T-helper 2 cell (primary cell): ENCODE measurements at regions not wholly inside any gene's neighbourhood (a gene's known extent, or its start where the extent isn't known, plus 50 kb on each side); places are given as distances from the start of the nearest gene placed in this dataset.

Experiments
- DNase-seq, 5 experiments: peaks; one replicate each; pipeline versions ENCODE4 v3.0.0 to v3.0.0-alpha.2; 2012 to 2022

DNA sequence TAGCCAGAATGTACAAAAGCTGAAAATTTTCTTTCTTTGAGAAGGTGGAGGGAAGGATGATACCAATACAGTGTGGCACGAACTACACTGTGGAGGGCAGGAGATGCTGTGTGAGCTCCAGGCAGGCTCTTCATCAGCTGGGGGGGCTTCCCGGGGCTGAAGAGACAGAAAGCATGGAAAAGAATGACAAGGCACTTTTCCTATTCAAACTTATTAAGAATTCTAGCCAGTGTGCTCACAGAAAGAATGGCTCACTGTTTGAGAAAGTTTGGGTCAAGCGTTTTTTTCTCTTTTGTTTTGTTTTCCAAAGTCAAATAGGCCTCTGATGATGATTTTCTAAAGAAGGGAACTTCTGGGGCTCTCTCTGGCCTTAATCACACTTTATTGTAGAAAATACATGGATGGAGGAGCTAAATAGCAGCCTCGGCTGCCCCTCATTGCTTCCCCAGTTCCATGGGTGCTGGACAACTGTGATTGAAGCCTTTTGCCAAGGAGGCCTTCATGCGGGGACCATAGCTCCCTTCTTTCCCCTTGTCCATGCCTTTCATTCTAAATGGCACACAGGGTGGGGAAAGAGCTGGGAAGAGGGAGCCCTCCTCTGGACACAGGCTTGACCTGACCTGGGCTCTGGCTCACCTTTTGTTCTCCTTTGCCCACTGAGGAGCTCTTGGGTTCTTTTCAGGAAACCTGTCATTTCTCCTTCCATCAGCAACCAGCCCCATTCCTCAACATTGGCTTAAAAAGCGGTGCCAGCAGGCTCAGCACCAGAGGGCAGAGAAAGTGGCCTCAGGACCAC, 130.6 kb downstream of the TDRD15 start:
- no peak for DNase-seq

DNA sequence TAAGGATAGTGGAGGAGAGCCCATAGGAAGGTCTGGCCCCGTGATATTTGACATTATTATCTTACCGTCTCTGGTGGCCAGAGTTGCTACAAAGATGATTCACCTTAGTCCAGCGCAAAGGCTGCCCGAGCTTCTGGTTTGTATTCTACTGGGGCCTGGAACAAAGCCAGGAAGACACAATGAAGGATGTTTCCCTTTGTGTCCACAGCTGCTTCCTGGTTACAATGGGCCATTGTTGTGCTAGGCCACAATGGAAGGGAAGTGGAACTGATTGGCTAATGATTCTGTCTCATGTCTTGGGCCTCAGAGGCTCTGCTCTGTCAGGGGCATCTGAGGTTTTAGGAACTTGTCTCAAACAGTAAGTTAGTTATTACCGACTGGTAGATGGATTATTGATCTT, 132.2 kb downstream of the TDRD15 start:
- no peak for DNase-seq

DNA sequence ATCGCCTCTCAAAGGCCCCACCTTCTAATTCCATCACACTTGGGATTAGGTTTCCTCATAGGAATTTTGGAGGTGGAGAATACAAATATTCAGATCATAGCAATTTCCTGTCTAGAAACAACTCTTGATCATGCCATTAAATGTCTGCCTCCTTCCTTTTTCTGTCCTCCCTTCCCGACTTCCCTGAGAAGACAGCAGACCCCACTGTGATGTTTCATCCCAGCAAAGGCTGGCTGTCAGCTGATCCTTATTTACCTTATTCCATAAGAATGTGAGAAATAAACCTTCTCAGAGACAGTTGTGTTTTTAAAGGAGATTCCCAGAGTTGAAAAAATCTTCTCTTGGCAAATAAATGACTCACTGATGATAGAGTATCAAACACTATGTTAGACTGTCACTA, 133.9 kb downstream of the TDRD15 start:
- no peak for DNase-seq

DNA sequence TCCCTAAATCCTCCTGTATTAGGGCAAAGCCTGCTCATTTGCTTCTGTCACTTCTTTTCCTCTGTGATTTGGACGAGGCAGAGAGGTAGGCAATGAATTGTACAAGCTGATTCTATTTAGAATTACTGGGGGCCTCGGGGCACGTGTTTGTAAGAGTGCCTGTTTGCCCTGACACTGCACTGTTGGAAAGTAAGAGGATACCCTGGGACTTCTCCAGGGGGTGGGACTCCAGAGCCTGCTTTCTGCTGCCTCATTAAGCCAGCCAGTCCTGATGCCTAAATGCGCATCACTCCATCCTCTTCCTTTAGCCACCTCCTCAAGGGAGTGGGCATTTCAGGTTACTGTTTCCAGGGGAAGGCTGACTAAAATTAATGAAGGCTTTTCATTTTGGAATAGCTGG, 134.3 kb downstream of the TDRD15 start:
- no peak for DNase-seq

DNA sequence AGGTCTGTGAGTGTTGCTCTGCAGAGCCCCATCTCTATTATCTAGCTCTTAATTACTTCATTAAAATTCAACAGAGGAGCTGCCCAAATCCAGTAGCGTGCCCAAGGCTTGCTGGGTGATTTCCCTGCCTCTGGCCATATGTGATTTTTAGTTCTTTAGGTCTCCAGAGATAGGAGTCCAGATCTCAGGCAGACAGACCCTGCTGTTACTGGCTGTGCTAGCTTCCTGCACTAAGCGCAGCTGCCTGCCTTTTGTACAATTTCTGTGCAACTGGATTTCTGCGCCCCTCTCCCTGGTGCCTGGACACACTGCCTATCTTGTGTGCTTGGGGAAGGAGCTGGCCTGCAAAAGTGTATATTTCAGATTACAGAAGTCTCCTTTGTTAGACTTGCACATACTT, 136.5 kb downstream of the TDRD15 start:
- DNase-seq, result no peak

DNA sequence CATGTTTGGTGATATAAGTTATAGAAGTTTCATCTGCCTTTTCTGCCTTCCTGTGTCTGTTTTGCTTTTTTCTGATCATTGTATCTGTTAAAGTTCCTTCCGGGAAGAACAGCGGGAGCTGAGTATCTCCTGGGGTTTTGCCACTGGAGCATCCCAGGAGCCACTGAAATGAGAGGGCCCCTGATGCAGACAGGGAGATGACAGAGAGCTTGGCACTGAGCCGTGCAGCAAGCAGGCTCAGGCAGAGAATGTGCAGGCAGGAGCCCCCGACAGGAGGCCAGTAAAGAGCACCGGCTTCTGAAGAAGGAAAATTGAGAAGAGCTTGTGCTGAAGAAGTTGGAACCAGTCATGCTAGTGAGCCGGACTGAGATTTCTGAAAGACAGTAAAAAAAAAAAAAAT, 137.8 kb downstream of the TDRD15 start:
- DNase-seq, result no peak

DNA sequence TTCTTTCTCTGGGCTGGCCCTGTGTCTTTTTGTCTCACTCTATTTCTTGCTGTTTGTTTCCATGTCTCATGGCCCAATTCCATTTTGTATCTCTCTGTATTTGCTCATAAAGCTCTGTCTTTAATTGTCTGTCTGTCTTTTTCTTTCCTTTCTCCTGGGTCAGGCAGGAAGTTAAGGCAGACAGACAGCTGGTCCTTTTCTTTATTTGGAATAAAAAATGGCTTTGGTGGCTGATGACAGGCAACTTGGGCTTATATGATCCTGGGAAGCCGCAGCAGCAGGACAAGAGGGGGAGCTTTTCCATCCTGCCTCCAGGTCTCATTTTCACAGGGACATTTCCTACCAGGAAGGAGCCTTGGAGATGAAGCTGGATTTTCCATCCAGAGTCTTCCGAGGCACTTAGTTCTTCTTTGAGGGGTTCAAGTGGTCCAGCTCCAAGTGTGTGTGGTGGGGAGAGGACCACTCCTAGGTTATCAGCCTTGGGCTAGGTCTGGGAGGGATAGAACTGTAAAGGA, 138.7 kb downstream of the TDRD15 start:
- DNase-seq, result no peak

DNA sequence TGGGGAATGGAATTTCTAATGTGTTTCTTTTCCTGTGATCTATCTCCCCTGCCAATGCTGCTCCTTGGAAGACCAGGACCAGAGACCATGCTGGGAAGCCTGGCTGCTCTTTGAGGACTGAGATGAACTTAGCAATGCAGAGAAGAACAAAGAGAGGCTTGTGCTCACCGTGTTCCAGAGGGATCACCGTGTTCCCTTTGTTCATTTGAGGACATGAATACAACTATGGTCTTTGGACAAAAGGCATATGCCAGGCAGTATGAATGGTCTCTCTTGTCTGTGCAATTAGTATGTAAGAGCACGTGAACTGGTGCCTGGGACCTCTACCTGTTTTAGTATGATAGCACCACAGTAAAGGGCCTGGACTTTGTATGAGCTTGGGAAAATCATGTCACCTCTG, 139.9 kb downstream of the TDRD15 start:
- DNase-seq, result no peak

DNA sequence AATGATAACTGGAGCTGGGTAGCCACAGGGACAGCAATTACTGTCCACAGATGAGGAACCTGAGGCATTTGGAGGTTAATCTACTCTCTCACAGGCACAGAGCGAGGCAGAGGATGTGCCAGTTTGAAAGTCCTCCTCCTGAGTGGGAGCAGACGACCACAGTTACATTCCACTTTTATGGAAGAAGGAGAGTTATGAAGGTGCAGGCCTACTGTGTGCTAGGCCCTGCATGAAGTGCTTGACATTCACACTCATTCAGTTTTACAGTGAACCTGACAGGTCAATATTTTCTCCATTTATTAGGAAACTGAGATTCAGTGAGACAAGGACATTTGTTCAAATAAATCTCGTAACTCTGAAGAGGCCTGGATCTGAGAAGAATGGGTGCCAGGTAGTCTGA, 142.0 kb downstream of the TDRD15 start:
- no peak for DNase-seq

DNA sequence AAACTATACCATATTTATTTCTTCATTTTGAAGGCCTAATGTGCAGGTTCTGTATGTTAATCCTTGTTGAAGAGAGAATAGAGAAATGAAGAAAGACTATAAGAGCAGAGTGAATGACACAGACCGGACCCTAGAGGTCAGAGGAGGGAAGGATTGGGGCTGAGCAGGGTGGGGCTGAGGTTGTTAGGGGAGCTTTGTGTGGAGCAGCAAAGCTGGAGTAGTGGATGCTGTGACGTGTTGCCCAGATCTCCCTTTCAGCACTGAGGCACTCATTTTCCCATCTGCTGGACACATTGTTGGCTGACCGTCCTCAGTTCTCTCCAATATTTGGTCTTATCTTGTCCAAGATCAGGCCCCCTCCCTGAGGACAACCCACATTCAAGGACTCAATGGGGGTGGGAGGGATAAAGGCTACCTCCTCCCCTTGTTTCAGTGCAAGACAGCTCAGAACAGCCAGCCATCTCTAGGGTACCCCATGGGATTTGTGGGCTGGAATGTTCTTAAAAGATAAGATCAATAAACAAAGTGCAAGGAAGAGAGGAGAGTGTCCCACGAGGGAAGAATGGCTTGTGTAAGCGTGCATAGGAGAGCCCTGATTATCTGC, 143.6 kb downstream of the TDRD15 start:
- DNase-seq, result no peak

DNA sequence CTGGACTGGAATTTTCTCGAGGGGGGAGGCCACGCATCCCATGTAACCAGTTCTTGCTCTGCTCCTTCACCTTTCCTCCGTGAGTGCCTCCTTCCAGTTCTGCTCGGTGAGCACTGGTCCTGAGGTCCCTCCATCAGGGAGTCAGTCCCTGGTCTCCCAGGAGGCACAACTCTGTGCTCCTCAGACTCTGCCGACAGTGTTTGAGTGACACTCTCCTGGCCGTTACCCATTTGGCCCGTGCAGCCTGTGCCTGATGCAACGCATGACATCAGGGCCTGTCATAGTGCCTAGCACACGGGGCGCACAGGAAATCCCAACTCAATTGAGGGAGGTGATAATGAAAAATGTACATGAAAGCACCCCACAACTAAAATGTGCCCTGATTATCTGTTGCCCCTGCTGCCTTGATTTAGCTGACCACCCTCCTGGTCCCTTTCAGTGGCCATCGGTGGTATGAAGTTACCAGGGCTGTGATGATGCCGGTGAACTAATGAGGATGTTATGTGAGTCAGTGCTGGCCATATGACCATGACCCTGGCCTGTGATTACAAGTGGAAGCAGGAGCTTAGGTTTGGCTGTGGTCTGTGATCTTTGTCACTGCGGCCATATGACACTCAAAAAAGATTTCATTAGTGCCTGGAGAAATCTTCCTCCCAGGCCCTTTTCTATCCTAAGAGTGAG, 144.6 kb downstream of the TDRD15 start:
- no peak for DNase-seq

DNA sequence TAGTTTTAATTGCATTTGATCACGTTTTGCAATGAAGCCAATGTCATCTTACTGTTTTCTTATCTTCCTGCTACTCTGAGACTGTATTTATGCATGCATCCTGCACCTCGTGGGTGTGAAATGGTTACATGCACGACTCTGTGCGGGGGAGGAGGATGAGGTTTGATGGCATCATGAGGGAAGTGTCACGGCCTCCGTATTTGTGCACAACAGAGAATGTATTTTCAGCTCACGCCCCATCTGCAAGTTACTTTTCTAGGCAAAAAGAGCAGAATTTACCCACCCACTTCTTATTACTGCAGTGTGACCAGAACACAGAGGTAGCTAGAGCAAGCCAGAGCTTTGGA, 145.1 kb downstream of the TDRD15 start:
- DNase-seq, result no peak

DNA sequence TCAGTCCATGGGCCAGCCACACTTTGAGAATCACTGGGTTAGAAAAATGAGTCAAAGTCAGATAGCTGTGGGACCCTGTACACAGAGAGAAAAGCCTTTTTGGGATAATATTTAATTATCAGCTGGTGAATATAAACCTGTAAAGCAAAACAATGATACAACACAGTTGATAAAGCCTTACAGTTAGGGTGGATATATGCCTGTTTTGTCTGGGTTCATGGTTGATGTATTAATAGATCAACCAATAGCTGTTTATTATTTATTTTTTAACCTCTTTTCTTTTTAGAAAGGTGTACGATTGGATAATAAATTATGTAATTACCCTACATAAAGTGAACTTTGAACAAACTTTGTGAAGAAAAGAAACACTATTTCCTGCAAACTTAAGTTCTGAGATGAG, 145.6 kb downstream of the TDRD15 start:
- no peak for DNase-seq

DNA sequence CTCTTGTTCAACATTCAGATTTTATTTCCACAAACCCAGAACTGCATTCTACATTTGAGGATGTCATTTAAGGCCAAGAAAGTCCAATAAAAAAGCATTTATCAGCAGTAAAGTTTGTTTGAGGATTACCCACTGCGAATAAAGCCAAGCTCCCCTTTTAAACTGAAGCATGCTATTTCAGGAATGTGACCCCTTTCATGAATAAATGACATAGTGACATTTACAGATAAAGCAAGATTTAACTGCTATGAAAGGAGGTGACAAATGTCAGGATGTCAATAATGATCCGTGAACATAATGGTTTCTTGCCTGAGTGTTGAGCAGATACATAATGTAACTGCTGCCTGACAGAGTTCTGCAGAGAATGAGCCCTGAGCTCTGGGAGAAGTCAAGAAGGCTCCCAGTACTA, 146.3 kb downstream of the TDRD15 start:
- DNase-seq, result no peak

DNA sequence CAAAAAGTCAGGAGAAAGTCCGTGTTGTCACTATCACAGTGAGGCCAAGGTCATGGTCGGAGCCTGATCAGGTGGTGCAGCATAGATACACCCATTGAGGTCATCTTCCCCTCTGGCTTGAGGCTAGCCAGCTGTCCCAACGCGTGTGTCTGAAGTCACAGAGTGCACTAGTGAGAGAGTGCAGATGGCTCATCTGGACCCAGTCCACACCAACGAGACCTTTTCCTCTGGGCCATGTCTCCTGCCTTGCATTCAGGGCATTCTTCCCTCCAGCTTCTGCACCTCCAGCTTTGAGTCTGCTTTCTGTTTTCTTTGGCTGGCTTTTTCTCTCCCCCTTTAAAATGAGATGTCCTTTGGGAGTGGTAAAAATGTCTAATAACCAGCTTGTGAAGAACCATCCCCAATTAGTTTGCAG, 146.9 kb downstream of the TDRD15 start:
- no peak for DNase-seq

DNA sequence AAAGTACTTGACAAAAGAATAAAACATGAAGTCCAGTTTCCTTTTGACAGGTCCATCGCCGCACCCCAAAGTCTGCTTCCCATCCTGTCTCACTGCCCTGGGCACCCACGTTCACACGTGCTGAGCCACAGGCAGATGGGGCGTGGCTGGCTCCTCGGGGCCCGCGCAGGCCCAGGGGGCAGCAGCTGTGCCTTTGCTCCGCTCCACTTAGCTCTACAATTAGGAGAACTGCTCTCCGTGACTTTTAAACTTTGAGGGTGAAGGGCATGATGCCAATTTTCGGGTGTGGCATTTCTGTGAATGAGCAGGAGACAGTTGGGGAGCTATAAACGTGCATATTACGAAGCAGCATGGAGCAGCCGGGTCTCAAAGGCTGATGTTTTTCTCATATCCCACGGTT, 152.4 kb downstream of the TDRD15 start:
- no peak for DNase-seq

DNA sequence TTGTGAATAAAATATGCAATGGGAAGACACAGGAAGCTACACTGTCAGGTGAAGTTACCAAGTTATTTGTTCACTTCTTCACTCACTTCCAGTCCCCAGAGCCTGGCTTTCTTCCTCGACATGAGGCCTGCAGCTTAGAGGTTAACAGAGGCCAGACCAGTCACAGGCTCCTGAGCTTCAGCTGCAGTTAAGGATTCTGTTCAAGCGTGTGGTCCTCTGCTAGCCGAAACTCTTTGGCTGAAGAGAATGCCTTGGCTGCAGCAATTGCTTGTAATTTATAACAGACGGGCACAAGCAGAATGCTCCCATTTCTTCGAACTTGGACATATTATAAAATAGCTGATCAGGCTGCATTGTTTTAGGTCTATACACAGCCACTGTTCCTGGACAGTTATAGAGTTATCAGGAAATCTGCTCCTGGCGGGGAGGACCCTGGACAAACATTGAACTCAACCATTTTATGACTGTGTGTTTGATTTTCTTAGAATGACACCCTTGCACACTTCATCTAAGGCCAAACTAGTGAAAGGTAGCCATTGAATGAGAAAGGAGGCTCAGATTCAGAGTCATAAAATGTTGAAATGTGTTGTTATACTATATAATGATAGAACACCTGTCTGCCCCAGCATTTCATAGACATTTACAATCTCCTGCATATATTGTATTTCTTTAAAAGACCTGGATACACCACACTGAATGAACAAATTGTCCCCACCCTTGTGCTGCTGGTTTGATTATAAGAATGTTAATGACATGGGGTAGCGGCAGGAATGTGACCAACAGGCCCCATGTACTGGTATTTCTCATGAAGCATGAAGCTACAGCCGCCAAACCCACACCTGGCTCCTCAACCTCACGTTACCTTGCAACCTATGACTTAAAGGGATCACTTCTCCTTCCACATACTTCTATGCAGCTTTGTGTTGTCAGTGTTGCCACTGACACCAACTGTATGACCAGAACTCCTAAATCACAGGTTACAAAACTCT, 153.6 kb downstream of the TDRD15 start:
- no peak for DNase-seq

DNA sequence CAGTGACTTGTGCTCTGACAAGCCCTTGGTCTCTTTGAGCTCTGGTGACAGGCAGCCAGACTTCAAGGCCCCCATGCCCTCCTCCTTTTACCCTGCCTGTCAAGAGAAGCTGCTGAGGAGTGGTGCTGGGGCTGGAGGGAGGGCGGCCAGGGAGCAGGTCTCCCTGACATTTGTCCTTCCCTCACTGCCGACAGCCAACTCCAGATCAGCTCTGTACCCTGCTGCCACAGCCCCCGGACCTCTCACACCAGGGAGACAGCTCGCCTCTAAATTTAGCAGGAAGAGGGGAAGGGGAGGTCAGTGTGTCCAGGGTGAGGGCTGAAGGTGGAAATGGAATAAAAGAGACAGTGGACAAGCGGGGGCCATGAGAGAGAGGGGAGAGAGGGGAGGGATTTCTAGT, 155.8 kb downstream of the TDRD15 start:
- no peak for DNase-seq

DNA sequence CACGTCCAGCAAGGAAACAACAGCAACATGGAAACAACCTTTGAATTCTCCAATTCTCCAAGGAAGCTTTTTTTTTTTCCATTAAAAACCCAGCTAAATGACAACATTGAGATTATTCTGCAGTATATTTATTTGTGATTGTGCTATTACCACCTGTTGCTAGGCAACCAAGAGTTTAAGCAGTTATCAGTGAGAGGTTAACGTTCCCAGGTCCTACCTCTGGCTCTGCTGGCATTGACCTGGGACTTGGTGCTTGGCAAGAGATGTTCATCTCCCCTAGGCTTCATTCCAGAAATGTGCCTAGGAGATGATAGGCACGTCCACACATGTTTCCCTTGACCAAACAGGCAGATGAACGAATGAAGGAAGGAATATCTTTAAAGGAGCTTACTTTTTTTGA, 157.0 kb downstream of the TDRD15 start:
- no peak for DNase-seq

DNA sequence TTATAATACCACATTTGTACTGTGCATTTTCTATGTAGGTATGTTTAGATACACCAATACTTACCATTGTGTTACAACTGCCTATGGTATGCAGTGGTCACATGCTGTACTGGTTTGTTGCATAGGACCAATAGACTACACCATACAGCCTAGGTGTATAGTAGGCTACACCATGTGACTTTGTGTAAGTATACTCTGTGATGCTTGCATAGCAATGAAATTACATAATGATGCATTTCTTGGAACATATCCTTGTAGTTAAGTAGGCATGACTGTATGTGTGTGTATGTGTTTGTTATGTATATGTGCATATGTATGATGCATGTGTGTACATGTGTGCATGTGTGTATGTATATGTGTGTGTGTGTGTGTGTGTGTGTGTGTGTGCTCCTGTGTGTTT, 157.6 kb downstream of the TDRD15 start:
- DNase-seq, result no peak

DNA sequence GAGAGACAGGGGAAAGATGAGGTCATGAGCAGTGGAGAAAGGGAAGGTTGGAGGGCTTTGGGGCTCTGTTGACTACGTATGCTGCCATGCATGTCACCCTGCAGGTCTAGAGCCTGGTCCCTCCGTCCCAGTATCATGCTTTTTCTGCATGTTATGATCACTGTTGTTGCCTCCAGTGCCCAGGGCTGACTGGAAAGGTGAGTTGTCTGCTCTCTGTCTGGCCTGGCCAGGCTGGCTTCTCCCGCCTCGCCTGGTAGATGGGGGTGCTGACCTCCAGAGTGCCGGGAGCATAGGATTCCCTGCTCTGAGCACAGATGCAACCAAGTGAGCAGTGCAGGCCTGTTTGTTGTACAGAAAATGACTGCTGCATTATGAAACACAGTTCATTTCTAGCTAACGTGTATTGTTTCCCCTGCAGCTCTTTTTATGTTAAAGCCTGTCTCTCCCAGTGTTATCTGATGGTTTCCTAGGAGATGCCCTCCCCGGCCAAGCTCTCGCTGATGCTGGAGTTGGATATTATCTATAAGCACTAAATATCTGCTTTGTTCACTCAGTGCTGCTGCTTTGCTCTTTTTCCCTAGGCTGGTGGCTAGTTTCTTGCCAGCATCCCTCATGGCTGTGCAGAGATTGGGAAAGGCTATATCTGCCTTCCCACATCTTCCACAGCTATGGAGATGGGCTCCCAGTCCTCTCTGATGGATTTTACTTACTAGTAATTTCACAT, 158.2 kb downstream of the TDRD15 start:
- DNase-seq, result no peak

DNA sequence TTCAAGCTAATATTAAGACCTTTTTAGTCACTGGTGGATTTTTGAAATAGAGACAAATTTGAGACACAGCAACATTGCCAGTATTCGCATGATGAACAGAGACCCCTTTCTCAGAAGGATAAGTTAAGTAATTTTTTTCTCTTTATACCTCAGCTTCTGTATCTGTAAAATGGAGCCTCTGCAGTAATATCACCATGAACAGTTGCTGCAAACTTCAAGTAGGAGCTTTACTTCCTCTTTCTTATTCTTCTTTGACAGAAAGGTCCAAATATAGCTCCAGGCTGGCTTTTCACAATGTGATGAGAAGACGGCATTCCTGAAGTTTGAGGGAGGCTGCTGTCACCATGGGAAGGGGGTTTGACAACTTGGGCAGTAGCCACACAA, 158.7 kb downstream of the TDRD15 start:
- DNase-seq, result no peak
